Osteoblast (primary cell): ENCODE measurements at regions not wholly inside any gene's neighbourhood (a gene's known extent, or its start where the extent isn't known, plus 50 kb on each side); places are given as distances from the start of the nearest gene placed in this dataset.

ENCODE experiments used
- DNase-seq: peaks from one replicate; pipeline ENCODE4 v3.0.0; 2011; ENCODE audit warnings: low spot score, mixed read lengths; ENCODE audit not compliant: insufficient read length; ENCODE audit errors: missing footprints
- H2AFZ ChIP-seq: 2 replicates; pipeline ENCODE4 v1.6.0; 2011; ENCODE audit warnings: mild to moderate bottlenecking, low read length
- H3K27ac ChIP-seq: 2 replicates; pipeline ENCODE4 v1.5.1; 2011; ENCODE audit warnings: mild to moderate bottlenecking, low read depth, low read length, moderate library complexity
- H3K27me3 ChIP-seq: 2 replicates; pipeline ENCODE4 v1.6.0; 2012; ENCODE audit warnings: mild to moderate bottlenecking, control low read depth, inconsistent platforms, low read length, moderate library complexity; ENCODE audit not compliant: insufficient read depth
- H3K36me3 ChIP-seq: 2 replicates; pipeline ENCODE4 v1.5.1; 2011; ENCODE audit warnings: mild to moderate bottlenecking, low read length, control low read depth, moderate library complexity; ENCODE audit not compliant: insufficient read depth
- H3K4me1 ChIP-seq: 2 replicates; pipeline ENCODE4 v1.5.1; 2011; ENCODE audit warnings: mild to moderate bottlenecking, low read length, control low read depth, moderate library complexity; ENCODE audit not compliant: insufficient read depth
- H3K4me2 ChIP-seq: 2 replicates; pipeline ENCODE4 v1.6.0; 2011; ENCODE audit warnings: mild to moderate bottlenecking, low read length; ENCODE audit not compliant: insufficient read depth
- H3K4me3 ChIP-seq: fragments of 200-600 bp; sonication (generic); 3 replicates; pipeline ENCODE4 v1.5.1; 2012; ENCODE audit warnings: mild to moderate bottlenecking, low read length, inconsistent platforms; ENCODE audit not compliant: insufficient read depth
- H3K79me2 ChIP-seq: 2 replicates; pipeline ENCODE4 v1.6.0; 2012; ENCODE audit warnings: mild to moderate bottlenecking, low read length, control low read depth, inconsistent platforms; ENCODE audit not compliant: insufficient read depth
- H3K9me3 ChIP-seq: 2 replicates; pipeline ENCODE4 v1.5.1; 2011; ENCODE audit warnings: low read depth, low read length, control low read depth
- H4K20me1 ChIP-seq: 2 replicates; pipeline ENCODE4 v1.6.0; 2012; ENCODE audit warnings: mild to moderate bottlenecking, low read length, control low read depth; ENCODE audit not compliant: insufficient read depth
- CTCF ChIP-seq: IDR thresholded peaks from 2 replicates; pipeline ENCODE4 v1.5.1; 2011; ENCODE audit warnings: mild to moderate bottlenecking, low read depth, low read length, moderate library complexity; ENCODE audit errors: extremely low read depth

DNA sequence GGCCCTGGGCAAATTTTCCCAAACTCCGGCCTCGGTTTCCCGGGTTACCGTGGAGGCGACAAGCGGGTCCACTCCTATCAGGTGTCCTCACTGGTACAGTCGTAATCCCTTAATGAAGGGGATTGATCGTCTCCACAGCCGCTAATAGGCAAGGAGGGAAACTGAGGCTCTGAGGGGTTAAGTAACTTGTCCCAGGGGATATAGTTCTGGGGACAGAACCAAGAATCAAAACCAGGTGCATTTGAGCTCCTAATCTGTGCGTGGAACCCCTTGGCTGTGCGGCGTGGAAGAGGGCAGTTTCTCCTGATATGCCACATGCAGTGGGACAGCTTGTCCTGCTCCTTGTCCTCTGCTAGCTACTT lies 157.2 kb downstream of the CYRIA start:
- no peaks in the 10 kb centered on the region for H3K36me3 ChIP-seq
- TF ChIP-seq CTCF: no peak
- no peak for DNase-seq
- H3K9me3 ChIP-seq: no peaks in the 10 kb centered on the region
- H3K27me3 ChIP-seq: peaks cover 2% of the 10 kb centered on the region
- no peak overlapping the region for H3K4me2 ChIP-seq
- no peaks in the 10 kb centered on the region for H3K79me2 ChIP-seq
- H3K27ac ChIP-seq: no peak overlapping the region
- no peak overlapping the region for H3K4me3 ChIP-seq
- no peaks in the 10 kb centered on the region for H3K4me1 ChIP-seq
- no peak overlapping the region for H2AFZ ChIP-seq
- no peaks in the 10 kb centered on the region for H4K20me1 ChIP-seq

- H3K79me2 ChIP-seq: no peaks in the 10 kb centered on the region
- no peak overlapping the region for H3K4me3 ChIP-seq
- no peak overlapping the region for H3K4me2 ChIP-seq
- peaks cover 2% of the 10 kb centered on the region for H3K27me3 ChIP-seq
- no peaks in the 10 kb centered on the region for H3K36me3 ChIP-seq
- peak; percentile 82 for DNase-seq
- H4K20me1 ChIP-seq: no peaks in the 10 kb centered on the region
- H3K9me3 ChIP-seq: no peaks in the 10 kb centered on the region
- no peak overlapping the region for H2AFZ ChIP-seq
- H3K27ac ChIP-seq: no peak overlapping the region
- no peaks in the 10 kb centered on the region for H3K4me1 ChIP-seq
- TF ChIP-seq CTCF: peak; percentile 22
Measured at GRCh38 chr2:16507655-16508489, 157.8 kb downstream of the CYRIA start.

- Histone ChIP-seq H3K27me3 (peaks cover 2% of the 10 kb centered on the region), H3K4me1 (no peaks in the 10 kb centered on the region), H3K4me3 (no peak overlapping the region), H2AFZ (no peak overlapping the region), H3K36me3 (no peaks in the 10 kb centered on the region), H3K79me2 (no peaks in the 10 kb centered on the region), H4K20me1 (no peaks in the 10 kb centered on the region), H3K4me2 (no peak overlapping the region), H3K27ac (no peak overlapping the region), H3K9me3 (no peaks in the 10 kb centered on the region)
- DNase-seq: no peak
- no peak for TF ChIP-seq CTCF
Measured at GRCh38 chr2:16506366-16506765, 159.3 kb downstream of the CYRIA start.

GRCh38 chr2:16496426-16497388 lies 168.9 kb downstream of the CYRIA start:
- DNase-seq: no peak
- Histone ChIP-seq H3K27ac (no peak overlapping the region), H3K4me3 (no peak overlapping the region), H3K9me3 (no peaks in the 10 kb centered on the region), H3K36me3 (no peaks in the 10 kb centered on the region), H3K27me3 (no peaks in the 10 kb centered on the region), H4K20me1 (no peaks in the 10 kb centered on the region), H3K79me2 (no peaks in the 10 kb centered on the region), H2AFZ (no peak overlapping the region), H3K4me1 (no peaks in the 10 kb centered on the region), H3K4me2 (no peak overlapping the region)
- no peak for TF ChIP-seq CTCF
